SIG-M5 (cell line): ENCODE measurements at regions not wholly inside any gene's neighbourhood (a gene's known extent, or its start where the extent isn't known, plus 50 kb on each side); places are given as distances from the start of the nearest gene placed in this dataset.

Experiments used
- DNase-seq: peaks from one replicate; lab custom pipeline; 2025; lab: John Stamatoyannopoulos, UW

GRCh38 chr6:9112544-9112943, 677.2 kb upstream of the SLC35B3 start:
- DNase-seq, result no peak

GRCh38 chr6:9103876-9104521, 668.7 kb upstream of the SLC35B3 start:
- no peak for DNase-seq

- DNase-seq, result no peak
Measured at GRCh38 chr6:9101920-9102319, 666.6 kb upstream of the SLC35B3 start.

GRCh38 chr6:9100869-9101580, 665.7 kb upstream of the SLC35B3 start:
- no peak for DNase-seq

- no peak for DNase-seq
Measured at GRCh38 chr6:9095729-9096128, 660.4 kb upstream of the SLC35B3 start.

- no peak for DNase-seq
Measured at GRCh38 chr6:9095137-9095536, 659.8 kb upstream of the SLC35B3 start.

GRCh38 chr6:9089724-9090123, 654.4 kb upstream of the SLC35B3 start:
- no peak for DNase-seq

GRCh38 chr6:9087470-9087869, 652.1 kb upstream of the SLC35B3 start:
- no peak for DNase-seq

GRCh38 chr6:9086331-9086730, 651.0 kb upstream of the SLC35B3 start:
- DNase-seq, result no peak

GRCh38 chr6:9085709-9086070, 650.3 kb upstream of the SLC35B3 start:
- no peak for DNase-seq

GRCh38 chr6:9085054-9085708, 649.8 kb upstream of the SLC35B3 start:
- no peak for DNase-seq

GRCh38 chr6:9083108-9083507, 647.8 kb upstream of the SLC35B3 start:
- DNase-seq, result no peak

GRCh38 chr6:9066726-9067125, 631.4 kb upstream of the SLC35B3 start:
- no peak for DNase-seq

GRCh38 chr6:9064156-9064555, 628.8 kb upstream of the SLC35B3 start:
- no peak for DNase-seq

- DNase-seq, result no peak
Measured at GRCh38 chr6:9062596-9062995, 627.3 kb upstream of the SLC35B3 start.

- DNase-seq, result no peak
Measured at GRCh38 chr6:9057937-9058336, 622.6 kb upstream of the SLC35B3 start.

GRCh38 chr6:9056556-9056955, 621.2 kb upstream of the SLC35B3 start:
- DNase-seq, result no peak

- DNase-seq, result no peak
Measured at GRCh38 chr6:9044426-9044825, 609.1 kb upstream of the SLC35B3 start.

GRCh38 chr6:9040718-9041117, 605.4 kb upstream of the SLC35B3 start:
- no peak for DNase-seq

GRCh38 chr6:9039258-9039657, 603.9 kb upstream of the SLC35B3 start:
- DNase-seq, result no peak

- no peak for DNase-seq
Measured at GRCh38 chr6:9028086-9028485, 592.7 kb upstream of the SLC35B3 start.

- DNase-seq, result no peak
Measured at GRCh38 chr6:9025796-9026394, 590.5 kb upstream of the SLC35B3 start.

GRCh38 chr6:9025228-9025627, 589.9 kb upstream of the SLC35B3 start:
- no peak for DNase-seq
